ENCODE measurements at regions not wholly inside any gene's neighbourhood (a gene's known extent, or its start where the extent isn't known, plus 50 kb on each side); places are given as distances from the start of the nearest gene placed in this dataset.

DNA sequence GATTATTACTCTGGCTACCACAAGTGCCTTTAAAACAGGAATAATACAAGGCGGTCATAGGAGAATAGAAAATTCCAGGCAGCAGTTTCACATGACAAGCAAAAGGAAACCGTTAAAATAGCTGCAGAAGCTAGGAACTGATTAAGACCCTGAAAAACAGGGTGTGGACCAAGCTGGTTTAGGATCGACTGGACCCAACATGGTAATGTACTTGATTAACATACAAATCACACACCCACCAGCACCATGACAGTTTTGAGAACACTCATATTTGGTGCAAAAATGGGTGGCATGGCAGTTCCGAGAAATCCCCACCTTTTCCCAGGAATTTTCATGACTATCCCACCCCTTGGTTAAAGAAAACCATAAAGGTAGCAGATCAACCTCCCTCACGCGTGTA is 51.9 kb upstream of the TMEM163 start:
- no peaks in the 10 kb centered on the region for H3K36me3 ChIP-seq
- no peak for TF ChIP-seq CTCF (IDR thresholded peaks at IDR 0.05; ENCODE audit: low read depth, low read length)
- H3K9me3 ChIP-seq, result no peaks in the 10 kb centered on the region
- H3K27me3 ChIP-seq, result no peaks in the 10 kb centered on the region
- DNase-seq, result no peak
- H3K4me3 ChIP-seq (ENCODE audit: low read depth, low read length), result no peak overlapping the region
- no peaks in the 10 kb centered on the region for H3K4me1 ChIP-seq

- Histone ChIP-seq H3K27me3 (no peaks in the 10 kb centered on the region), H3K9me3 (no peaks in the 10 kb centered on the region), H3K4me3 (ENCODE audit: low read depth, low read length) (no peak overlapping the region), H3K4me1 (no peaks in the 10 kb centered on the region), H3K36me3 (no peaks in the 10 kb centered on the region)
- TF ChIP-seq CTCF (IDR thresholded peaks at IDR 0.05; ENCODE audit: low read depth, low read length), result no peak
- no peak for DNase-seq
Observed at GRCh38 chr2:134771313-134771801, 52.6 kb upstream of the TMEM163 start.

DNA sequence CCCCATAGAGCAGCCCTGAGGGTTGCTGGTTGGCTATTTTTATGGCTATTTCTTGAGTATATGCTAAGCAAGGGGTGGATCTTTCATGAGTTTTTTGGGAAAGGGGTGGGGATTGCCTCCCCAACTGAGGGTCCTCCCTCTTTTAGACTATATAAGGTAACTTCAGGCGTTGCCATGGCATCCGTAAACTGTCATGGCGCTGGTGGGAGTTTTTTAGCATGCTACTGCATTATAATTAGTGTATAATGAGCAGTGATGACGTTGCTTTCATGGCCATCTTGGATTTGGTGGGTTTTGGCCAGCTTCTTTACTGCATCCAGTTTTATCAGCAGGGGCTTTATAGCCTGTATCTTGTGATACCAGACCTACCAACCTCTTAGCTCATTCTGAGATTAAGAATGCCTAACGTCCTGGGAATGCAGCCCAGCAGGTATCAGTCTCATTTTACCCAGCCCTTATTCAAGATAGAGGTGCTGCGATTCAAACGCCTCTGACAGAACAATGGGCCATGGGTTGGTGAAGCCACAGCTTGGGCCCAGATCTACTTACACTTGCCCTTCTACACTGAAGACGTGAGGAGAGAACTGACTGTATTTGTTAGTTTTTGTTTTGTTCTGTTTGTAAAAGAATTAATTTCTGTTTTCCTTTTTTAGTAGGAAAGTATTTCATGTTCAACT is 53.8 kb upstream of the TMEM163 start:
- H3K9me3 ChIP-seq, result no peaks in the 10 kb centered on the region
- H3K4me1 ChIP-seq, result no peaks in the 10 kb centered on the region
- no peak overlapping the region for H3K4me3 ChIP-seq (ENCODE audit: low read depth, low read length)
- H3K36me3 ChIP-seq, result no peaks in the 10 kb centered on the region
- no peak for TF ChIP-seq CTCF (IDR thresholded peaks at IDR 0.05; ENCODE audit: low read depth, low read length)
- DNase-seq, result no peak
- no peaks in the 10 kb centered on the region for H3K27me3 ChIP-seq

DNA sequence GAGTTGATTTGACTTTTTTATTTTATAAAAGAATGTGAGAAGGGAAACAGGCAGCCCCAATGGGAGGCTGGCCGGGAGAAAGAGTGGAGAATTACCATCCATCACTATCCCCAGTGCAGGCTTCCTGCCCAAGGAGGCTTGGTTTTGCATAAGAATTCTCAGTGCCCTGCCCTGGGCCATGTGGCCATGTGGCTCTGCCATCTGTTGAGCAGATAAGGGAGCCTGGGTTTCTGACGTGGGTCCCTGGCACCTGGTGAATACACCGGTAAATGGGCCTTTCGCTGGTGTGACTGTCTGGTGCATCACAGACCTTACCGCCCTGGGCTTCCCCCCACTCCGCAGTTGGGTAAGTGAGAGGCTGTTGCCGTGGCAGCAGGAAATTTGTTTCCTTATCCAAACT is 54.5 kb upstream of the TMEM163 start:
- no peaks in the 10 kb centered on the region for H3K9me3 ChIP-seq
- H3K4me3 ChIP-seq (ENCODE audit: low read depth, low read length), result no peak overlapping the region
- no peaks in the 10 kb centered on the region for H3K4me1 ChIP-seq
- no peaks in the 10 kb centered on the region for H3K36me3 ChIP-seq
- DNase-seq, result peak; percentile 19
- no peaks in the 10 kb centered on the region for H3K27me3 ChIP-seq
- TF ChIP-seq CTCF (IDR thresholded peaks at IDR 0.05; ENCODE audit: low read depth, low read length), result no peak

- no peak for TF ChIP-seq CTCF (IDR thresholded peaks at IDR 0.05; ENCODE audit: low read depth, low read length)
- no peak for DNase-seq
- H3K36me3 ChIP-seq, result no peaks in the 10 kb centered on the region
Observed at GRCh38 chr2:134773759-134774742, 55.3 kb upstream of the TMEM163 start.

More at GRCh38 chr2:134773759-134774742, 55.3 kb upstream of the TMEM163 start:
- no peaks in the 10 kb centered on the region for H3K27me3 ChIP-seq
- no peaks in the 10 kb centered on the region for H3K9me3 ChIP-seq
- H3K4me3 ChIP-seq (ENCODE audit: low read depth, low read length), result no peak overlapping the region
- no peaks in the 10 kb centered on the region for H3K4me1 ChIP-seq

All from BE2C (cell line).